NCI-H524 (cell line): ENCODE measurements at regions not wholly inside any gene's neighbourhood (a gene's known extent, or its start where the extent isn't known, plus 50 kb on each side); places are given as distances from the start of the nearest gene placed in this dataset.

ENCODE experiments used
- DNase-seq, 2 experiments: peaks; one replicate each; lab custom pipeline; 2025; lab: John Stamatoyannopoulos, UW

DNA sequence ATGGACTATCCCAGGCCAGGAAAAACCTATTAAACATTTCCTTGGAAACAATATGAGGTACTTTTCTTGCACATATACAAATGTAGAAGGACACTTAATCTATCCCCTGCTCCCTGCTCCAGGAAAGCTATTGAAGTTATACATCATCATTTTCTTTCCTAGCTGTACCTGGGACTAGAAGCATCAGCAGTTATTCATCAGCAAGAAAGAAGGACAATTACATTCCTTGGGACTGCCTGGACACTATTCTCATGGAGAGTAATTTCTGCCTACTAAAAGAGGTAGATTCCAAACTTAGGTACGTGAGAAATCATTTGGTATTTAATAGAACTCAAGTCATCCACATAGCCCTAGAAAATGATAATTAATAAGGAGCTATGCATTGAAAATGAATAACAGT is 51.0 kb upstream of the PICALM start:
- DNase-seq, result no peak

DNA sequence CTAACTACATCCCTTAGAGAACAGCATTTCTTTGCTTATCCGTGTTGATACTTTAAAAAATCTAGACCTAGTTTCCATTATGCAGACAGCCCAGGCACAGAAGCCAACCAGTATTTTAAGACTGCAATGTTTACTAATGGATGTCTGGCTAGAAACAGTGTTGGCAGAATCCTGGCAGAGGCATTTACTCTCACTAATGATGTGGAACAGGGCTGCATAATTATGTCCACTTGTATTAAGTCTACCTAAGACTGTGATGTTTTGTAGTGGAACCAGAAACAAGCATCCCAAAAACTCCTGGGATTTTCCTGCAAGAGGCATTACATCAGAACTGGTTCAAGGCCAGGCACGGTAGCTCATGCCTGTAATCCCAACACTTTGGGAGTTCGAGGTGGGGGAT is 50.2 kb upstream of the PICALM start:
- no peak for DNase-seq
